Caki2 (cell line): ENCODE measurements at regions not wholly inside any gene's neighbourhood (a gene's known extent, or its start where the extent isn't known, plus 50 kb on each side); places are given as distances from the start of the nearest gene placed in this dataset.

Experiments
- DNase-seq: peaks from one replicate; pipeline ENCODE4 v3.0.0-alpha.2; 2015; ENCODE audit warnings: low read depth
- in situ Hi-C: cut with HindIII; loops from 2 replicates; pipeline ENCODE4 v1.10.0; 2016; ENCODE audit warnings: low sequenced_read_pairs, low pct_unique_long_range_greater_than_20kb, mixed read lengths

DNA sequence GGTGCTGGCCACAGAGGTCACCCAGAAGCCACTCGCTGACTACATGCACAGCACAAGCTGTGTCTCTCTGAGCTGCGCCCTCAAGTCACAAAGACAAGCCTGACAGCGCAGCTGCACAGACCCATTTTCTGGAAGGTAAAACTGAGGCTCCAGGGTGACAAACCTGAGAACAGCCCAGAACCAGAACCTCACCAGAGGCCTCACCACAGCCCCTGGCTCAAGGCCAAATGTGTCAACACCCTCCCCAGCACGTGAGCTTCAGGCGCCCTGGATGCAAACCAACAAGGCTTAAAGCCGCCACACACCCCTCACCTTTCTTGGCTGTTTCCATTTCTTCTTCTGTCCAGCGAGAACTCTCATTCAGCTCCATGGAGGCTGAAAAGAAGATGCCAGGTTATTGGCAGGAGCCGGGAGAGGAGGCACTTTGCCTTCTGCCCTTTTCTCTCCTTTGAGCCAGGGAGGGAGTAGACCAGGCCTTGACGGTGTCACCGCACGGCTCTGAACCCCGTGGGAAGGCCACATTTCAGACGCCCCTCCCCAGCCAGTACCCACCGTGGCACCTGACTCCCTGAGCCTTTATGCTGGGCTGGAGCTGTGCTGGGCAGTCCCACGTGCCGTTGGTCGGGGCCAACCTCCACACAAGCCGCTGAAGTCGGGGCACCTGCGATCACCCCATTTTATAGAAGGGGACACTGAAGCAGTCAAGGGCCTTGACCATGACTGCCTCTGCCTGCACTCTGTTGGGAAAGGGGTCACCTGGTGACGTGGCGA lies 103.1 kb downstream of the RFLNA start:
- DNase-seq: no peak
- in situ Hi-C loops: no loop called here

DNA sequence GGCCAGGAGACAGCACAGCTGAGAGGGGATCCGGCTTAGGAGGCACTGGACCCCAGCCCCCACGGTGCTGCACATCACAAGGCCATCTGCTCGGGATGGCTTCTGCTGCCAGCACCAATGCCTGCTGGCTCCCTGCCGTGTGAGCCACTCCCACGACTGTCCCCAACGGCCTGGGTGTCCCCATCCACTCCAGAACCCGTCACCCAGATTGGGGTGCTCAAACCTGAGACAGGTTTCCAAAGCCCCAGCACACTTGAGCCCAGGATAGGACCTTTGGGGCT lies 102.4 kb downstream of the RFLNA start:
- DNase-seq: no peak
- in situ Hi-C loops: no loop called here

DNA sequence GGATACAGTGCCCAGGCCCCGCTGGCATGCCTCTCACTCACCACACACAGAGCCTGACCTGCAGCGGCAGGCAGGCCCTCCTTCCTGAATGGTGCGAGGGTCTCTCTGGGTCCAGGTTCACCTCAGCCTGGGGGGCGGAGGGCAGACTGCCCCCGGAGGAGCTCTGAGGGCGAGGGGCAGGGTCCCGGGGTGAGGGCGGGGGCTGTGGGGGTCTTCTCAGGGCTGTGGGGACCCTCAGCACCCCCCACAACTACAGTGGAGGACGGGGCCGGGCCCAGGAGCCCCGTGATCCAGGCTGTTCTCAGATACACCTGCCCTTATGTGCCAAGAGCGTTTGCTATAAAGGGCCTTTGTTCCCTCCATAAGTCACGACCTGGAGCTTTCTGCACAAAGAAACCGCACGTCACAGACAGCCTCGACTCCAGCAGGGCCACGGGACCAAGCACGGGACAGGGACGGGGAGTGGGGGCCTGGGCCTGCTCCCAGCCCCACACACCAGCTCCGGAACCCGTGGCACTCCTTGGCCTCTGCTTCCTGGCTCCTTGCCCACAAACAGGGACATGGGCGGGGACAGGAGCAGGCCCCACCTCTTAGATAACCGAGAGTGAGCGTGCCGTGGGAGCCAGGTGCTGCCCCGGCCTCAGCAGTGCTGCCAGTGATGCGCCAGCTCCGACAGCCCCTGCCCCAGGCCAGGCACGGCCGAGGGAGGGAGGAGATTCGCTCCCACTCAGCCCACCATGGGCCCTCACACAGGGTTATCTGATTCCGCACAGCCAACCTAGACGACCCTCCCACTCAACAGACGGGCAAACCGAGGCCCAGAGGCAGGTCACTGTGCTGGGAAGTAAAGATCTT lies 101.9 kb downstream of the RFLNA start:
- DNase-seq: no peak
- in situ Hi-C loops: no loop called here

DNA sequence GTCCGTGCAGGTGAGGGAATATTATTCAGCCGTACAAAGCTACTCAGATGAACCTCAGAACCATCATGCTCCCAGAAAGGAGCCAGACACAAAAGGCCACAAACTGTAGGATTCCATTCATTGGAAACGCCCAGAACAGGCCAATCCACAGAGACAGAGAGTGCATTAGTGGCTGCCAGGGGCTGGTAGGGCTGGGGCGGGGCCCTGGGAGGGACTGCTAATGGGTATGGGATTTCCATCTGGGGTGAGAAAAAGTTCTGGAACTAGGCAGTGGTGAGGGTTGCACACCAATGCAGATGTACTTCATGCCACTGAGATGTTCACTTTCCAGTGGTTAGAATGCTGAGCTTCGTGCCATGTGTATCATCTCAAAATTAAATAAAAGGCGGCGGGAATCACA lies 101.1 kb downstream of the RFLNA start:
- no peak for DNase-seq
- in situ Hi-C loops: no loop called here

DNA sequence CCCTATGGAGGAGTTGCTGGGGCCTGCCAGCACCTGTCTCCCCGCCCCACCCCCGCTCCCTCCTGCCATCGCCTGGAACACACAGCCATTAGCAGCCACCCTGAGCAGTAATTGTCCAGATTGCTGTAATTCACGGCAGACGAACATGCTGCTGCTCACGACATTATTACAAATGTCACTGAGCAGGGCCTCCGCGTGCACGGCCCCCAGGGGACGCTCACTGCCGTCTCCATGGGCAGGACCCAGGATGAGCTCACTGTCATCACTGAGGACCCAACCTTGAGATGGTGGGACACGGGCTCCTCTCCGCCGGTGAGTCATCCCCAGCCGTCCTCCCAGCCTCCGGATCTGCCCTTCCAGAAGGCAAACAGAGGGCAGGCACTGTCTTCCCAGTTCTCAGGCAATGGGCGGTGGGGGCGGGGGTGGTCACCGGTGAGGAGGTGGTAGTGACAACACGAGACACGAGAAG lies 100.4 kb downstream of the RFLNA start:
- in situ Hi-C loops: no loop called here
- no peak for DNase-seq

DNA sequence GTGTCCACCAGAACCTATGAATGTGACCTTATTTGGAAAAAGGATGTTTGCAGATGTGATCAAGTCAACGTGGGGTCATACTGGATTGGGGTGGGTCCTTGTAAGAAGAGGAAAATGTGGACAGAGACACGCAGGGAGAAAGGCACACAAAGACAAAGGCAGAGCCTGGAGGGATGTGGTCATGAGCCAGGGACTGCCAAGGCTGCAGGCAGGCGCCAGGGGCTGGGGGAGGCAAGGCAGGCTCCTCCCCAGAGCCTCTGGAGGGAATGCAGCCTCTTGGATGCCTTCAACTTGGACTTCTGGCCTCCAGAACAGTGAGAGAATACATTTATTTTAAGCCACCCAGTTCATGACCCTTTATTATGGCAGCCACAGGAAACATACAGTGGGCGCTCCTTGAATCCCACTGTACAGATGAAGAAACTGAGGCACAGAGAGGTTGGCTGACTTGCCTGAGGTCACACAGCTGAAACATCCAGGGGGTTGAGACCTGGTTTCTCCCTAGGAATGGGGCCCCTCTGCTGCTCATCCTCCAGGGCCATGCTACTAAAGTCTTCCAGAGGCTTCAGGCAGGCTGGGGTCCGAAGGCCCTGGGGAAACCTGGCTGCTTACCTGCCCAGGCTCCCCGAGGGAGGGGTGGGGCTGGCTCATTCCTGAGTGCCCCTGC lies 99.7 kb downstream of the RFLNA start:
- no peak for DNase-seq
- in situ Hi-C loops: no loop called here

DNA sequence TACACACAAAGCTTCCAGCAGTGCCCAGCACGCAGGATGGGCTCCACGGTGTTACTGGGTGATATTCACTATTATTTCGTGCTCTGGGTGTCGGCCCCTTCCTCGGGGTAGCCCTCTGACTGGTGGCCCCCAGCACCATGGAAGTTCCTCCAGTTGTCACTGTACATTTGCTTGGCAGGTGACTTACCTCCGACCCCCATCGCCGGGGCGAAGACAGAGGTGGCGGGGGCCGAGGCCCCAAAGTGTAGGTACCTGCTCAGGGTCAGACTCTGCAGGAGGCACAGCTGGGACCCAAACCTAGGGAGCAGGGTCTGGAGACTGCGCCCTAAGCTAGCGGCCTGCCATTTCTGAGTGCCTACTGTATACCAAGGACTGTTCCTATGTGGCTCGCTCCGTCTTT lies 98.9 kb downstream of the RFLNA start:
- no peak for DNase-seq
- in situ Hi-C loops: no loop called here

DNA sequence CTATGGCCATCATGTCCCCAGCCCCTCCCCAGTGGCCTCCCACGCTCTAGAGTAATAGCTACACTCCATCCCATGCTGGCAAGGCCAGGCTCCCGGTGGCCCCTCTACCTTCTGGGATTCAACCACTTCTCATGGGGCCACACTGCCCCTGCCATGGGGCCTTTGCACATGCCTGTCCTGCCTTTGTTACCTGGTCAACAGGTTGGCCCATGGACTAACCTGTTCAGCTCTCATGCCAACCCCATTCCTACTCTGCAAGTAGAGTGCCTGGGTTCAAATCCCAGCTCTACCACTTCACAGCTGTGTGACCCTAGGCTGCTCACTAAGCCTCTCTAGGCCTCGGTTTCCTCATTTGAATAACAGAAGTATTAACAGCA lies 98.5 kb downstream of the RFLNA start:
- no peak for DNase-seq
- in situ Hi-C loops: no loop called here

DNA sequence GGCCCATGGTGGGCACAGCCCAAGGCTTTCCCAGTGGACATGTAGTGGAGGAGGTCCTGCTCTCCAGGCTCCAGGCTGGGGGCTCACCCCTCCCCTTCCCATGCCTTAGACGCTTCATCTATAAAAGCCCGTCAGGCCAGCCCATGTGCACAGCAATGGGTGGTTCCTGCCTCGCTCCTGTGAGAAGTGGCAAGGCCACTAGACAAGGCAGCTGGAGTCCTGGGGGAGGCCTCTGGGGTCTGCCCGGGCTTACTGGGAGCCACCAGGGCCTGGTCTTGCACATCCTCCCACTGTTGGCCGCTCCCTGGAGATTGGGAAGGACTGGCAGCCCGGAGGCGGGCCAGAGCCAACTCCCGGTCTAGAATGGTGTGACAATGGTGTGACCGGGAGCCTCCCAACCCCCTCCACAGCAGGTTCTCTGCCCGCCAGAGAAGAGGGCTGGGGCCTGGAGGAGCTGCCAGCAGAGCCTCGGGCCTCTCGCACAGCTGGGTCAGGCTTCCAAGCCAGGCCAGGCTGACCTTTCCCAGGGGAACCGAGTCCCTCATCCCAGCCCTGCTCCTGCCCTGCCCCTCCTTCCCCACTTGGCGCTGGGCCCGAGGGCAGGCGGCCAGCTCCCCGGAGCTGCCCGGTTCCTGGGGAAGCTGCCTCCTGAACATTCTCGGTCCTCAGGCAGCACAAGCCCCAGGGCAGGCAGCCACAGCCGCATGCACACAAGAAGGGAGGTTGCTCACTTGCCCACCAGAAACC lies 97.9 kb downstream of the RFLNA start:
- DNase-seq: peak; percentile 50
- in situ Hi-C loops: no loop called here

DNA sequence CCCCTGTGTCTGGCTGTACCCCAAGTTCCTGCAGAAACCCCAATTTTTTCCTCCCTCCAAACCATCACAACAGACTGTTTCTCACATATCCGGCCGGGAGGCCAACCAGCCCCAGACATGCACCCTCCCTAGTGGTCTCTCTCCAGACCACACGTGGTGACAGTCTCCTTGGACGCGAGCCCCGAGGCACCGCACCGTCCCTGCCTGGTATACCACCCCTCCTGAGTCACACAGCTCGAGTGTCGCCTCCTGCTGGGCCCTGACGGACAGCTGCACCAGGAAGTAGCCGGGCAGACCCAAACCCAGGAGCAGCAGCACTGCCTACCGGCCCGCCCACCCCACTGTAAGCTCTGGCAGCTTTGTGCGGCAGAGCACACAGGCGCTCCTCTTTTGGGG lies 97.4 kb downstream of the RFLNA start:
- in situ Hi-C loops: no loop called here
- peak; percentile 19 for DNase-seq

DNA sequence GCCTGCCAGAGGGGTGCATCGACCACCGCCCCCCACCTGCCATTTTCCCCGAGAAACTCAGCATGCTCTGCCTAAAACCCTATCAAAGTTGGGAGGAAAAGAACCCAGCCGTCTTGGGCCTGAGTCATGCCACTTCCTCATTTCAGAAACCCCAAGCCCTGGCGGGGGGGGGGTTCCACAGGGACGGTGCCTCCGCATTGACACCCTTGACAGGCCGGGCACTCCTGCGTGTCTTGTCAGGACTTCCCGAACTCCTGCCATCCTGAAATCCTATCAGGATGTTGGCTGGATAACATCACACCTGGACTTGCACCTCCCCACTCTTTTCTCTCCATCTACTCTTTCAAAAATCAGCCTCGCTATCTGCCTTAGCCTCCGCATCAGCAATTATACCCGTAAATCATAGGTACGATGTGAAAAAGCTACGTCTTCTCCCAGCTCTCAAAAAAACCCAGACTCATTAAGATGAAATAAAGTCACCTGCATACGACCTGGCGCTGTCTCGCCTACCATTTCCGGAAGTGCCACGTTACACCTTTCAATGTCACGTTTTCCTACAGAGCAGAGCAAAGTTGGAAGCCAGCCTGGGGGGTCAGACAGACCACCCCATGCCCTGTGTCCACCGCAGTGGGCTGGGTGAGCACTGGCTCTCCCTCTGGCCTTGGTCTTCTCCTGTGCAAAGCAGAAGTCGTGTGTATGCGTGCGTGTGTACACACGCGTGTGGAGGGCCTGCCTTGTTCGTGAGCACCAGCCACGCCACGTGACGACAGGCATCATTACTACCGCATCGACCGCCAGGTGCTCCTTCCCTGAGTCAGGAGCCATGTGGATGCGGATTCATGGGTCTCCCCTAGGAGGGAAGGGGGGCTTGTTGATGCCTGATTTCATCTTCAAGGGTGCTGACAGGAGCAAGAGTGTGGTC lies 96.7 kb downstream of the RFLNA start:
- in situ Hi-C loops: no loop called here
- no peak for DNase-seq

DNA sequence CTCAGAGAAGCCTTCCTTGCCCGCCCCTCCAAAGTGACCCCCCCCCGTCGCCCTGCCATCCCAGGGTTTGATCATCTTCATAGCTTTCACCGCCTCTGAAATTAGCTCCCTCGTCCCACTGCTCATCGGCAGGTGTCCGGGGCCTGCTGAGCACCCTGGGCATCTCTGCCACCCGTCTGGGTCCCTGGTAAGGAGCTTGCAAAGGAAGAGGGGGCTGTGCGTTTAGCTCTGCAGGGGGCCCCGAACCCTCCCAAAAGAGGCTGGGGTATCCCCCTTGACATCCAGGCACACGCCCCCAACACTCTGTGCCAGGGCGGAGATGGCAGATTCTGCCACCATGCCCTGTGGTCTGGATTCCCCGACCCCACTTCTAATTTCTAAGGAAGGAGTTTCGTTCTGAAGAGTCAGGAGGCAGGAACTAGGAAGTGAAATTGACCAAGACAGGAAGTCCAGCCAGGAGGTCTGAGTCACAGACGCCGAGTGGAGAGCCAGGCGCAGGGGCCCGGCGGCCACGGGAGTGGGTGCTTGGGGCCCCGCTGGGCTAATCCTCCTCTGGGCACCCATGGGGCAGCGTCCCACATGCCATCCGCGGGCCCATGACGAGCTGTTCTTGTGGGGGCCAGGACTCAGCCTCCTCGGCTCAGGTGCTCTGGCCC lies 95.7 kb downstream of the RFLNA start:
- in situ Hi-C loops: no loop called here
- no peak for DNase-seq

DNA sequence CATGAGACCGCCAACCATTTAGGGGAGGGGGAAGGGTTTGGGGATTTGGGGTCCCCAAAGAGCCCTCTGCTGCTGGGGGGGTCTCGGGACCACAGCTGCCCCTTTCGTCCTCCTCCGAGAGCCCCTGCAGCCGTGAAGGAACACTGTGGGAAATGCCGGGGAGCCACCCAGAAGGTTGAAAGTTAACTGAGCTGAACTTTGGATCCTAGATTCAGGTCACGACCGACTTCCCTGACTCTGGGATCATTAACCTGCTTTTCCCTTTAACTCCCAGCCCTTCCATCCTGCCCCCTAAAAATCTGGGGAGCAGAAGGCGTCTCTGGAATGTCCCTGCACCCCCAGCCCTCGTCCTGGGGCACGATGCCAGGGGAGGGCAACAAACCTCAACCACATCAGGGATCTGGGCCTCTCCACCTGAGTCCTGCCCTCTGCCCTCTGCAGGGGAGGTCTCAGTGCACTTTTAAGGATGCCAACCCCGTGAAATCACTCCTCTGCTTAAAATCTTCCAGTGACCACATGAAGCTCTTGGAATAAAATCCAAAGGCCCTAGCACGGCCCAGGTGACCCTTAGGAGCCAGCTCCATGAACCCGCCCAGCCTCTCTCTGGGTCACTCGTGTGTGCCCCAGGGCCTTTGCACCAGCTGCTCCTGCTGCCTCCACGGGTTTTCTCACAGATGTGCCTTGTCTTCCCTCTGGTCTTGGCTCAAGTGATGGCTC lies 95.0 kb downstream of the RFLNA start:
- in situ Hi-C loops: no loop called here
- peak; percentile 22 for DNase-seq

DNA sequence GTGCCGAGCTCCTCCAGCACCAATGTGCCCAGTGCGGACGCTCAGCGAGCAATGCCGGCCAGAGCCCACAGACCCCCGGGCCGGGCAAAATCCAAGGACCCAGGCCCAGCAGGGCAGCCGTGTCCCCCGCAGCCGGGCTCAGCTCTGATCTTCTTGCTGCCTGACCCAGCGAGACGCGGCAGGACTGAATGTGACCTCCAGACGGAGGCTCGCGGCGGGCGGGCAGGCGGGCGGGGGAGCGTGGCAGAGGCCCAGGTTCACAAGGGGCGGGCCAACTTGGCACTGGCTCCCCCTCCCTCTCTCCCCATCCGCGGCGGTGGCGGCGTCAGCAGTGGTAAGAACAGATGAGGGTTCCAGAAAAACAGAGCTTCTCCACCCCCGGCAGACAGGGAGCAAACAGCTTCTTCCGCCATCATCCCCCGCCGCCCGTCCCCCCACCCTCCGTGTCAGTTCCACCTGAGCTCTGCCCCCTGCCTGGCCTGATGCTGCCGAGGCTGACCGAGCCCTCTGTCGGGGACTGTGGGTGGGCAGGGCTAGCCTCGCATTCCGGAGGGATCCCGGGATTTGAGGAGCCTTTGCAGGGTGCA lies 94.3 kb downstream of the RFLNA start:
- in situ Hi-C loops: no loop called here
- DNase-seq: peak; percentile 67

DNA sequence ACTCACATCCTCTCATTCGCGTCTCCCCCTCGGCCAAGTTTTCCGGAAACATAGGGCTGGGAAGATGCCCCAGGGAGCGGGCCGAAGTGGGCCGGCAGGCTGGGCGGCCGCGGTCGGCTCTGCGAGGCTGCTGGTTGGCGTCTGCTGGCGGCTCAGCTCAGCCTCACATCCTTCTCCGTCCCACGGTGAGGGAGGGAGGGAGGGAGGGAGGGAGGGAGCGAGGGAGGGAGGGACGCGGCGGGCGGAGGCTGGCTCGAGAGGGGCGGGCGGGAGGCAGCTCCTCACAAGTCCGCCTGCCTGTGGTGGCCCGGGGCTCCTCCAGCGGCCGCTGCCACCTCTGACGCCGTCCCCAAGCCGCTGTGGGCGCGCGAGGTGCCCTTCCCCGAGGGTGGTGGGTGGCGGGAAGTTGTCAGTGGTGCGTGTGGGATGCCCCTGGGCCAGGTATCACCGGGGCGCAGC lies 93.8 kb downstream of the RFLNA start:
- DNase-seq: no peak
- in situ Hi-C loops: no loop called here

DNA sequence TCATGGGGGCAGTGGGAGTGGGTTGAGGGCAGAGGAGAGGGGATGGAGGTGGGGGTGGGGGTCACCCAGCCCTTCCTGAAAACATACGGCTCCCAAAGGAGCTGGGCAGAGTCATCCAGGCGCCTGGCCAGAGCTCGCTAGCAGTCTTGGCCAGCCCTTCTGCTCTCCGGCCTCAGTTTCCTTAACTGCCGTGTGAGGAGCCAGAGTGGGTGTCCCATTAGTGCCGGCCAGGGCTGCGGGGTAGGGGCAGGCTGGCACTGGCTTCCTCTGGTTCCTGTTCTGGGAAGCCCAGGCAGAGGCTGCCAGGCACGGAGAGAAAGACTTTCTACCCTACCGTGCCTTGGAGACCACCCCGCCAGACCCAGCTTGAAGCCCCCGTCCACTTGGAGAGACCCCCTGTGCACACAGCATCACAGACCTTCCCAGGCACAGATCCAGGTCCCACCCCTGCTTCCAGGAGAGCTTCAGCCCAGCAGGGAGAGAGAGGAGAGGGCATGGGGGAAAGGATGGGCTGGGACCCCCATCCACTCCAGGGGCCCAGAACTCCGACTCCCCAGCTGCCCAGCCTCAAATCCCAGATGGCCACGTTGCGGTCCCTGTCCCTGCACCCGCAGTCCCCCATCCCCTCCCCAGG lies 93.3 kb downstream of the RFLNA start:
- DNase-seq: no peak
- in situ Hi-C loops: no loop called here
